Vagina (tissue), 2 donors: ENCODE measurements at regions not wholly inside any gene's neighbourhood (a gene's known extent, or its start where the extent isn't known, plus 50 kb on each side); places are given as distances from the start of the nearest gene placed in this dataset.
A peak's percentile ranks its signal among the peaks of the same experiment; 100 is the strongest.

Experiments
- DNase-seq, 2 donors: peaks; one replicate each; pipeline ENCODE4 v3.0.0-alpha.2; 2017; ENCODE audit errors: extremely low spot score in 2 of 2
- H3K27ac ChIP-seq: fragments of 200-600 bp; sonication (generic); one replicate; pipeline ENCODE4 v1.5.1; 2019
- H3K27me3 ChIP-seq: fragments of 200-600 bp; sonication (generic); one replicate; pipeline ENCODE4 v1.5.1; 2019
- H3K36me3 ChIP-seq, 2 donors: fragments of 200-600 bp; sonication (generic); one replicate each; pipeline ENCODE4 v1.5.1; 2017 to 2019
- H3K4me1 ChIP-seq: fragments of 200-600 bp; sonication (generic); one replicate; pipeline ENCODE4 v1.5.1; 2019
- H3K4me3 ChIP-seq, 2 donors: fragments of 200-600 bp; sonication (generic); 1 replicate in 1 of 2; 2 replicates in 1 of 2; pipeline ENCODE4 v1.5.1; 2016 to 2019
- H3K9me3 ChIP-seq: fragments of 200-600 bp; sonication (generic); one replicate; pipeline ENCODE4 v1.5.1; 2019
- POLR2A ChIP-seq, 2 donors: fragments of 450-650 bp; IDR thresholded peaks; one replicate each; pipeline ENCODE4 v1.6.1; 2017; ENCODE audit warnings: antibody characterized with exemption in 2 of 2, mild to moderate bottlenecking in 2 of 2, moderate library complexity in 2 of 2
- POLR2AphosphoS5 ChIP-seq, 2 donors: sonication (generic); formaldehyde crosslinking; IDR thresholded peaks; one replicate each; pipeline ENCODE4 v1.9.0; 2017; ENCODE audit warnings: antibody characterized with exemption in 2 of 2, mild to moderate bottlenecking in 2 of 2, low read depth in 1 of 2; ENCODE audit not compliant: insufficient read depth in 1 of 2
- intact Hi-C: fragments of 100-400 bp; cut with DNase I; formaldehyde crosslinking; loops from one replicate; pipeline ENCODE4 v1.15.1; 2023
- TF ChIP-seq, protein P1 (sequence below), 3 experiments: fragments of 450-650 bp in 2 of 3; fragments of 200-600 bp in 1 of 3; sonication (generic) in 1 of 3; IDR thresholded peaks; one replicate each; pipeline ENCODE4 v1.5.1; 2017 to 2019; ENCODE audit warnings: antibody characterized with exemption in 3 of 3, mild to moderate bottlenecking in 2 of 3, moderate library complexity in 2 of 3

DNA sequence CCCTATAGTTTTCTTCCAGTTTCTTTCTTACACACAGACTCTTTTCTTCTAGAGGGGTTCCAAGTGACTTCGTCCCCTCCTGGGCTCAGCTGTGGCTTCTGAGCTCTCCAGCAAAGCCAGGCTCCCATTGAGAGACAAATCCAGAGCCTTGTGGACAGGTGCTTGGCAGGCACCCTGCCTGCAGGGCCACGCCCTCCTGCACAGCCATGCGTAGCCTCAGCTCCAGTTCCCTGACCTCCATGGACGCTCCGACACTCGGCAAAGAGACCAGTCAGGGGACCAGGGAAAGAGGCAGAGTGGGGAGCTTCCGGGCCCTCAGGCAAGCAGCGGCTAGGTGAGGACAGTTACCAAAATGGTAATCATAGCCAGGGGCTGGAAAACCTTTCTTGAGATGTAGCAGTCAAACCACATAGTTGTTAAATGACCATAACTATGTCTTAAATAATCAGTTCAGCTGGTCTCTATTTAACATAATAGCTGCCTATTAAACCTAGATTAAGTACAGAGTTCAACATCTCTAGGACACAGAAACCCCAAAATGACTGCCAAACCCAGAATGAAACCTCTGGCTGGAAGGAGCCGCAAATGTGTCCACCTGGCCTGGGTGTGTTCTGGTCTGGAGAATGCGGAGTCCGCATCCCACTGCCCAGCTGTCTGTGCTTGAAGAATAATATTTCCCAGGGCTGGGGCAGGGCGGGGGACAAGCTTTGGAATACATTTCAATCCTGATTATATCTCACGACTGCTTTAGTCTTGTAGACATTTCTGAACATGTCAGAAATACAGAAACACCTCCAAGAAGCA lies 69.3 kb upstream of the RGMA start:
- no peak for TF ChIP-seq POLR2A (IDR thresholded peaks at IDR 0.05)
- TF ChIP-seq, protein P1, sequence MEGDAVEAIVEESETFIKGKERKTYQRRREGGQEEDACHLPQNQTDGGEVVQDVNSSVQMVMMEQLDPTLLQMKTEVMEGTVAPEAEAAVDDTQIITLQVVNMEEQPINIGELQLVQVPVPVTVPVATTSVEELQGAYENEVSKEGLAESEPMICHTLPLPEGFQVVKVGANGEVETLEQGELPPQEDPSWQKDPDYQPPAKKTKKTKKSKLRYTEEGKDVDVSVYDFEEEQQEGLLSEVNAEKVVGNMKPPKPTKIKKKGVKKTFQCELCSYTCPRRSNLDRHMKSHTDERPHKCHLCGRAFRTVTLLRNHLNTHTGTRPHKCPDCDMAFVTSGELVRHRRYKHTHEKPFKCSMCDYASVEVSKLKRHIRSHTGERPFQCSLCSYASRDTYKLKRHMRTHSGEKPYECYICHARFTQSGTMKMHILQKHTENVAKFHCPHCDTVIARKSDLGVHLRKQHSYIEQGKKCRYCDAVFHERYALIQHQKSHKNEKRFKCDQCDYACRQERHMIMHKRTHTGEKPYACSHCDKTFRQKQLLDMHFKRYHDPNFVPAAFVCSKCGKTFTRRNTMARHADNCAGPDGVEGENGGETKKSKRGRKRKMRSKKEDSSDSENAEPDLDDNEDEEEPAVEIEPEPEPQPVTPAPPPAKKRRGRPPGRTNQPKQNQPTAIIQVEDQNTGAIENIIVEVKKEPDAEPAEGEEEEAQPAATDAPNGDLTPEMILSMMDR (IDR thresholded peaks at IDR 0.05): no peak
- no peak for TF ChIP-seq POLR2AphosphoS5 (IDR thresholded peaks at IDR 0.05; ENCODE audit: insufficient read depth in 1 of 2, low read depth in 1 of 2)
- no peaks in the 10 kb centered on the region for H3K36me3 ChIP-seq
- no peaks in the 10 kb centered on the region for H3K27me3 ChIP-seq
- intact Hi-C loops: no loop called here
- no peaks in the 10 kb centered on the region for H3K9me3 ChIP-seq
- H3K27ac ChIP-seq: no peak overlapping the region
- H3K4me1 ChIP-seq: peaks cover 2% of the 10 kb centered on the region
- no peak for DNase-seq
- no peak overlapping the region for H3K4me3 ChIP-seq

DNA sequence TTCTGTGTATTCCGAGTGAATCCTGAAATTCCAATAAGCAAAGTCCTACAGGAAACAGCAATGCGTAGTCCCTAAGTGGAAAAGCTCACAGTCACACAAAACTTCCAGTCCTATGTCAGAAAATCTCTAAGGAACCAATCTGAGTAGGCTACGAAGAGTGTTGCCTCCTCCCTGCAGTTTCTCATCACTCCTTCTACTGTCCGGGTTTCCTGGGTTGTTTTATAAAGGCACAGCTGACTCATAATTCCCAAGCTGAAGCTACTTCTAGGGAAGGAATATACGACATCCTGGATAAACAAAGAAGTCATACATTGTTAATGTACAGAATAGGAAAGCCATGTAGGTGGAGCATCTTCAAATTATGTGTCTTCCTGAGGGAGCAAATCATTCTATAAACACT lies 65.7 kb upstream of the RGMA start:
- Histone ChIP-seq H3K36me3 (no peaks in the 10 kb centered on the region), H3K9me3 (no peaks in the 10 kb centered on the region), H3K4me3 (no peak overlapping the region), H3K27ac (no peak overlapping the region), H3K4me1 (peaks cover 17% of the 10 kb centered on the region), H3K27me3 (no peaks in the 10 kb centered on the region)
- DNase-seq: no peak
- TF ChIP-seq, protein P1 (IDR thresholded peaks at IDR 0.05): no peak
- no peak for TF ChIP-seq POLR2A (IDR thresholded peaks at IDR 0.05)
- intact Hi-C loops: no loop called here

DNA sequence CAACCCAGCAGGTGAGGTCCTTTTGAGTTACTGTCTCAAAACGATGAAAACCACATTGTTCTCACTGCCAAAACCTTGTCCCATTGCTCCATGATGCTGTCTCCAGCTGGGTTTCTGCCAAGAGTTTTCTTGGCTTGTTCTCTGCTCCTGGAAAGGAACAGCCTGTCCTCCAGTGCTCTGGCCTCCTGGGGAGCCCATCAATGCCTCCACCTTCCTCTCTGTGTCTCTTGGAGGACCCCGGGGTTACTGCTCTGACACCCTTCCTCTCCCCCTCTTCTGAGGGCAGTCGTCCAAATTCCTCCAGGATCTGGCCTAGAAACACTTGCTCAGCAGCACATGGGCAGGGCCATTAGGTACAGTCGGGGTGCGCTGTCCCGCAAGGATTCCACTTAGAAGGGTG lies 63.9 kb upstream of the RGMA start:
- no peak for DNase-seq
- no peaks in the 10 kb centered on the region for H3K9me3 ChIP-seq
- H3K27ac ChIP-seq: no peak overlapping the region
- intact Hi-C loops: no loop called here
- no peaks in the 10 kb centered on the region for H3K27me3 ChIP-seq
- H3K4me1 ChIP-seq: peaks cover 17% of the 10 kb centered on the region
- H3K36me3 ChIP-seq: no peaks in the 10 kb centered on the region
- TF ChIP-seq POLR2AphosphoS5 (IDR thresholded peaks at IDR 0.05; ENCODE audit: insufficient read depth in 1 of 2, low read depth in 1 of 2): peak; percentile 35 to 62
- TF ChIP-seq, protein P1 (IDR thresholded peaks at IDR 0.05): no peak
- no peak for TF ChIP-seq POLR2A (IDR thresholded peaks at IDR 0.05)
- no peak overlapping the region for H3K4me3 ChIP-seq

DNA sequence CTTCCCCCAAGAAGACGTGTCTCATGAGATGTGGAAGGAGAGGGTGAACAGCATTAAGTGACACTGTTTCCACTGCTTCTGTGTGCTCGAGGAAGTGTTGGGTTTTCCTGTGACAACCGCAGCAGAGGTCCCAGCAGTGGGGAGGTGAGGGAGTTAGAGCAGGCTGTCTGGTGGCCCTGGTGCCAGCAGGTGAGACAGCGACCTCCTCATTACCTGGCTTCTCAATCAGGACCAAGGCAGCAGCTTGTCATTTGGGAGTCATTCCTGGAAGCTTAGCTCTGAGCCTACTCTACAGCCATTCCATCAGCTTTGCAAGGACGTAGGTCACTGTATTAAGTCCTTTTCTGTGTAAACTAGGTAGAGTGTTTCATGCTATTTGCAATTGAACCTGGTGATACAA lies 63.3 kb upstream of the RGMA start:
- Histone ChIP-seq H3K36me3 (no peaks in the 10 kb centered on the region), H3K27ac (no peak overlapping the region), H3K4me3 (no peak overlapping the region), H3K4me1 (peaks cover 17% of the 10 kb centered on the region), H3K9me3 (no peaks in the 10 kb centered on the region), H3K27me3 (no peaks in the 10 kb centered on the region)
- TF ChIP-seq POLR2AphosphoS5 (IDR thresholded peaks at IDR 0.05; ENCODE audit: insufficient read depth in 1 of 2, low read depth in 1 of 2): peak in 1 of 2 donors; percentile 12
- TF ChIP-seq, protein P1 (IDR thresholded peaks at IDR 0.05): no peak
- no peak for DNase-seq
- intact Hi-C loops: no loop called here
